Stimulated activated CD8-positive, alpha-beta memory T cell treated with anti-CD3 and anti-CD28 coated beads, Interleukin-7, amount 100 ng/mL, for 48 hours (primary cell): ENCODE measurements at regions not wholly inside any gene's neighbourhood (a gene's known extent, or its start where the extent isn't known, plus 50 kb on each side); places are given as distances from the start of the nearest gene placed in this dataset.

Experiments
- DNase-seq, 2 donors: peaks; one replicate each; pipeline ENCODE4 v3.0.0-alpha.2; 2020; ENCODE audit warnings: low read depth in 1 of 2; ENCODE audit errors: extremely low read depth in 1 of 2

DNA sequence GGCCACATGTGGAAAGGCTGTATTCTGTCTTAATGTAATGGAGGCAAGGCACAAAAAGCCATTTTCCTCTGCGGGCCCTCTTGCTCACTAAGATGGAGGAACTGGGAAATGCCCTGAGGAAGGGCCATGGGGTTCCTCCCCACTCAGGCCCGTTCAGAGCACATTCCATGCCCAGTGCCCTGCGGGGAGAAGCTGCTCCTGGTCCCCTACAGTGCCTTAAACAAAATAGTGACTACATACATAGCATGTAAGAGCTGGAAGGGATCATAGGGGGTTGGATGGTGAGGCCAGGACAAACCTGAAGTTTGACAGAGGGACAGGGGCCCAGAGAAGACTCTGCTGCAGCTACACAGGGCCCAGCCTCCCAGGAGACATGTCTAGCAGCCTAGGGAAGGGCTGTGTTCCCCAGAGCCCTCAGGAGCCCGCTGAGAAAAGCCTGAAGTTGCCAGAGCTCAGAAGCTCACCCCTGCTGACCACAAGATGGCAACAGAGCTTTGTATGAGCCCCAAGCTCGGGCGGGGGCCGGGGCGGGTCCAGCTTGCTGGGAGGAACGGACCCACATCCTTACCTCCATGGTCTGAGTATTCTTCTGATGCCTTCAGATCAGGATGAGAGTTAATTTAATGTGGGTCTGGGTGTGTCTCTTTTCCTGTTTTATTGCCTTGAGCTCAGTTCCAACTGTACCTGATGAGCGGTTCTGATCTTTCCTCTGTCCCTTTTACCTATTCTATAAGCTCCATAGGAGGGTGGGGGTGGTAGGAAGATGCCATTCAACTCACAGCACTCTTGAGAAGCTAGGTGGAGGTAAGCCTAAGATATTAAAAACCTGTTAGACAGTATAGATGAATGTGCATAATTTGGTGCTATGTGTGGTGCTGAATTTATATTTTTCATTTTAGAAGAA is 242.9 kb downstream of the CDC5L start:
- DNase-seq, result peak in 1 of 2 donors; percentile 37

DNA sequence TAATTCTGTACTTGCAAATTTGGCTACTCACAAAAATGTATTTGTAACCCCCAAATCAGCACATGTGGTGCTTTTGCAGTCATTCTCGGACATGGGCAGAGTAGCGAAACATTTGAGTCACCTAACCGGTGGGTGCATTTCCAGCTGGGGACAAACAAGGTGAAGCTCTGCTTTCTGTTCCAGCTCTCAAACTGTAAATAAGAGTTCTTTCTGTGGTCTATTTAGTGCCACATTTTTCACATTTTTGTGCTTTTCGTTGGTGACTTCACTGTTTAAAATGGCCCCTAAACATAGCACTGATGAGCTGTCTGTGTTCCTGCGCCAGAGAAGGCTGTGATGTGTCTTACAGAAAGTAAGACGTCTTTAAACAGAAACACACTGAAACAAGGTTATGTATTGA is 244.5 kb downstream of the CDC5L start:
- no peak for DNase-seq

DNA sequence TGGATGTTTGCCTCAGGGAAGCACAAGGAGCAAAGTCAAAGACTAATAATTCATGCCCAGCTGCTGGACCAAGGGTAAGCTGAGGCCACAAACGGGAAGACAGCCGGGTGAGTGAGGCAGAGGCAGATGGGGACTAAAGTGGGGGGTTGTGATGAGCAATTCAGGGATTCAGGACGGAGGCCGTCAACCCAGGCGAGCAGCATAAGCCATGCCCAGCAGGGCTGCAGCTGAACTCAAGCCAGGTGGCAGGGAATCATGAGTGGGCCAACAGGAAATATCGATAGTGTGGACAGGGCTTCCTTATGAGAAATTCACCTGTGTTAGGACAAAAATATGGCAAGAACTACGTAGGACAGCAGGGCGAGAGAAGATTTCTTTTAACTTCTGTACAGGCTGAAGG is 246.8 kb downstream of the CDC5L start:
- DNase-seq, result no peak

DNA sequence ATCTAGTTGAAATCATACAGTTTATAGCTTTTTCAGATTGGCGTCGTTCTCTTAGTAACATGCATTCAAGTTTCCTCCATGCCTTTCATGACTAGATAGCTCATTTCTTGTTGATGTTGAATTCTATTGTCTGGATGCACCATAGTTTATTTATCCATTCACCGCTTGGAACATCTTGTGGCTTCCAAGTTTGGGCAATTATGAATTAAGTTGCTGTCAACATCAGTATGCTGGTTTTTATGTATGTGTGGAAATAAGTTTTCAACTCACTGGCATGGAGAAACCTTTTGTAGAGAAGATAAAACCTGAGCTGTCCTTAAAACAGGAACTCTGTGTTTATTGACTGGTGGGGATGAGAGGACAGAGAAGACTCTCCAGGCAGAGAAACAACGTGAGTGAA is 248.0 kb downstream of the CDC5L start:
- DNase-seq, result no peak

DNA sequence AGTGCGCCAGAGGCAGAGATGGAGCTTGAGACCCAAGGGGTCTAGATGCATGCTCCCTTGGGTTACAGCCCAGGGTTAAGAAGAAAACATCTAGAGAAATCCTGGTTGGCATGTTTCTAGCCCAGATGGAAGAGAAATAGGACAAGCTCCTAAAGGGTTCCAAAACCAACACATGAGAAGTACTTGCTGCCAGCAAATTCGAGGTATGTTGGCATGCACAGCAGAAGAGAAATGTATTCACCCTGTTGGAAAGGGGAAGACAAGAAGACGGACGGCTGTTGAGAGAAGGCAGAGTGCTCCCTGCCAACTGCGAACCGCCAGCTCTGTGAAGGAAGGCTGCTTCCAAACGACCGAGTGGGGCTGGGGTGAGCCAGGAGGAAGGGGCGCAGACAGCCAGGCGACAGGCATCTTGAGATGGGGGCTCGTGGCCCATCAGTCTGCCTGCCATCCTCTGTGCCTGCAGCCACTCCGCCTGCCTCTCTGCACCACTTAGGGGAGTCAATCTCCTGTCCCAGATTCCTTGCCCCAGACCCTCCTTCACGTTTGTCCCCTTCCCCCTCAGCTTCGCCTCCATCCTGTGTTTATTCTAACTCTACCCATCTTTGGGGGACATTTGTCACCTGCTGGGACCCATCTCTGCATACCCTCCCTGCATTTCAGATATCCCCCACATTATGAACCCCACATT is 249.2 kb downstream of the CDC5L start:
- DNase-seq, result no peak

DNA sequence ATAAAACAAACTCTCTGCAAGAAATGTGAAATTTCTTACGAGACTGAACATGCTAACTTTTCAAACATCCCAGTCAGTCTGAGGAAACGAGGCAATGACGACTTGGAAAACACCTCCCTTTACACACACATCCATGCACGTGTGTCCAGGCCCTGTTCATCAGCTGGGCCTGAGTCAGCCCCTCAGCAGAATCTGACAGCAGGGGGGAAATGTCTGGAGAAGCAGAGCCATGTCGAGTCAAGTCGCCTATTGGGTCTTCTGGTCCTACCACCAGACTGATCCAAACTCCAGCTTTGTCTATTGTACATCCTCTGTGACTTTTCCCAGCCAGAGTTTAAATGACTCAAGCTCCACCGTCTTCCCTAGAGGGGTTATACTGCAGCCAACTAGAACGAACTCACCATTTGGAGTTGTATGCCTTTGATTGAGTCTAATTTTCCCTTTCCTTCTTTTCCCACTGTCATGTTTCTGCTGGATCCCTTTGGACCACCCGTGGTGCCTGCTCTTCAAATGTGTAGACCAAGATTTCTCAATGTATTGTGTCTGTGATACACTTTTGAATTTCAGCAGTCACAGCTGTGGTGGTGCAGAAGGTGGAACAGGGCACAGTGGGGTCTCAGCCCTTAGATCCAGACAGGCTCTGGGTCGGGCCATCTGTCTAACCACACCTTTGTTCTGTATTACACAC is 254.0 kb downstream of the CDC5L start:
- DNase-seq, result peak in 1 of 2 donors; percentile 17

DNA sequence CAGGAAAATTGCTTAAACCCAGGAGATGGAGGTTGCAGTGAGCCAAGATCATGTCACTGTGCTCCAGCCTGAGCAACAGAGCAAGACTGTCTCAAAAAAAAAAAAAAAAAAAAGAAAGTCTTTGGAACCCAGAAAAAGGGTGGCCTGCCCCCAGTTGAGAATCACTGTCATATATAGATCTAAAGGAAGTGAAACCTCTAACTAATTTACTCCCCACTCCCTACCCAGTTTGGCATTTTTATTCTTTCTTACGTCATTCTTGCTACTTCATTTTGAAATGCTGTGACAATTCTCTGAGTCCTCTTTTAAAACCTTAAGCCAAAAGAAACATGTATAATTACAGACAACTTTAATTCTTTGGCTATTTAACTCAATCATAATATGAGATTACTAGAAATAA is 254.8 kb downstream of the CDC5L start:
- DNase-seq, result no peak

DNA sequence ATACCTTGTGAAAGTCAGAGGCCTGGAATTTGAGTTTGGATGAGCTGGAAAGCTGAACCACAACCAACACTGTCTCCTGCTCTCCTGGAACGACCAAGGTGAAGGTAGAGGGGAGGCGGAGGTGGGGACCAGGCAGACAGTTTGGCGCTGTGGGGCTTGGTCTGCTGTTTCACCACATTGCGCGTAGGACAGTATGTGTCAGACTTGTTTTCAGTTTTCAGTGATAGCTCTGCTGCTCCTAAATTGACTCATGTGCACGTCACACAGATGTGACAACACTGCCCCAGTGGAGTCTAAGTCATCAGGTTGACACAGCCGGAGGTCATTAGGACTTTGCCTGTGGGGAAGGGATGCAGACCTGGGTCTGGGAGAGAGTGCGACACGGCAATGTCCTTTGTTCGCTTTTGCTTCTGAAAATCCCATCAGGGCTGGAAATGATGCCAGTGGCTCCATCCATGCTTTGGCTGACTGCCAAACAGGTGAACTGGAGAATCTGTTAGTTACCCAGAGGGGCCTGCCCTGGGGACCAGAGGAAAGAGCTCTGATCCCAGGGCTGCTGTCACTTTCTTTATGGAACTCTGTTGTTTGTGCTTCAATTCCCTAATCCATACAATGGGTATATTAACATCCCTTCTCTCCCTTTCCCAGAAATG is 255.5 kb downstream of the CDC5L start:
- DNase-seq, result peak; percentile 47 to 79

DNA sequence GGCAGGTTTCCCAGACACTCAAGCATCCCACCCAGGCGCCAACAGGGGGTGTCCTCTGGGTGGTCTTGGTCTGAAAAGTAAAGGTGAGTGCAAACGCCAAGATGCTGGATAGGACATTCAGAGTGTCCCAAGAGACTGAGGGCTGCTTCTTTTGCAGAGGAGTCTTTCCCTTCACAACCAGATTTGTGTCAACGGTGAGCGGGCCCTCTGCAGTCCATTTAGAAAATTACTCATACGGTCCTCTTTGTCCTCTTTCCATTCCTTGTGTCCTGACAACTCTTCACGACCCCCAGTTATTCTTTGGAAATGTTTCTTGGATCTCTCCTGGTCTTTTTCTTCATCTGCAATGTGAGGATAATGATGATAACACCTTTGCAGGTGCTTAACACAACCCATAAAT is 257.8 kb downstream of the CDC5L start:
- DNase-seq, result no peak

DNA sequence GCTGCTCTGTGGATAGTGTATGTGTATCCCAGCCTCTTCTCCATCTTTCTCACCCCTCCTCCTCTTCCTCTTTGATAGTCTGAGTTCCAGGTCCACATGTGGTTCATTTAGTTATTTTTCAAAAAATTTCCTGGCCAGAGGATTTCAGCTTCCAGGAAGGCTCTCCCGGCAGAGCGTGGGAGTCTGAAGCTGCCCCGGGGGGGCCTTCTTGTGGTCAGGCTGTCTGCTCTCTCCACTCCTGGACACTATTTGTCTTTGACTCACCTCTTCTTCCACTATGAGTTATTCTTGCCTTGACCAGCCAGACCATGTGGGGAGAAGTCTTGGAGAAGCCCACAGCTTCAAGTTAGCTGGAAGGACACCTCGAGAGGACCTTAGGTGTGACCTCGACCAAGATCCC is 258.8 kb downstream of the CDC5L start:
- no peak for DNase-seq

DNA sequence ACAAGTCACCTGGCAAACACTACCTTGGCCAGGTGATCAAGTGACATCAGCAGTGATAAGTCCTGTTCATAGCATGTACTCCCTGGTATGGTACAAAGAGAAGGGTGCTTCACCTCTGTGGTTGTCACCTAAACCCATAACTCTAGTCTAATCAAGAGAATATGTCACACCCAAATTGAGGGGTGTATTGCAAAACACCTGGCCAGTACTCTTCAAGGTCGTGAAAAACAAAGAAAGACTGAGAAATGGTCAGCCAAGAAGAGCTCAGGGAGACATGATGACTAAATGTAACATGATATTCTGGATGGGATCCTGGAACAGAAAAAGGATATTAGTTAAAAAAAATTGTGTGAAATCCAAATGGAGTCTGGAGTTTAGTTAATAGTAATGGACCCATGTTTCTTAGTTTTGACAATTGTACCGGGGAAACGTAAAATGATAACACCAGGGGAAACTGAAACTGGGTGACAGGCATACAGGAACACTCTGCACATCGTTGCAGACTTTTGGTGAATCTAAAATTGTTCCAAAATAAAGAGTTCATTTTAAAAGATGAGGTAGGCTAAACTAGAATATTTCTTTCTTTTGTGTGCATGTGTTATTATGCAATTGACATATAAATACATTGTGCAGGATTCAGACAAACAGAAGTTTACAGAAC is 262.0 kb downstream of the CDC5L start:
- DNase-seq, result no peak

DNA sequence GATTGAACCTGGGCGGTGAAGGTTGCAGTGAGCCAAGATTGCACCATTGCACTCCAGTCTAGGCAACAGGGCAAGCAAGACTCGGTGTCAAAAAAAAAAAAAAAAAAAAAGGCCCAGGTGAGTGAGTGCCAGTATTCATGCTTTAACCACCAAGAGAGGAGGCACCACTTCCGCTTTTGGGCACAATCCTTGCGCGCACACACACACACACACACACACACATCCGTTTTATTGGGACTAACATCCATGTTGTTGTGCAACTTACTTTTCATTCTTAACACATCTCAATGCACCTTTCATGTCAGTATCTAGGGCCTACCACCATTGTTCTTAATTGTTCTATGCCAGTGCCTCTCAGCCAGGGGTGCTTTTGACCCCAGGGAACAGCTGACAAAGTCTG is 263.0 kb downstream of the CDC5L start:
- no peak for DNase-seq

DNA sequence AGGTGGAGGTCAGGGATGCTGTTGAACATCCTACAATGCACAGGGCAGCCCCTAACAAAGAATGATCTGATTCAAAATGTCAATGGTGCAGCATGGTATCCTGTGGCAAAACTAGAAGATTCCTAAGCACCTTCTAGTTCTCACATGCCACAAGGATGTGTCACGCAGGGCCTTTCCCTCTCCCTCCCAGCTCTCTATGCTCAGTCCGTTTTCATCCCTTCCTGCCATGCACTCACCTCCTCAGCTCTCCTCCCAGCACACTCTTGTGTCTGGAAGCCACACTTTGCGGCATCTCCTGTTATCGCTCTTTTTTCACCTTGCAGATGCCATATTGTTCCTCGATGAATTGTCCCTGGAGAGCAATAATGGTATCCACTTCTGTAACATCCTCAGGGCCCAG is 263.4 kb downstream of the CDC5L start:
- no peak for DNase-seq

DNA sequence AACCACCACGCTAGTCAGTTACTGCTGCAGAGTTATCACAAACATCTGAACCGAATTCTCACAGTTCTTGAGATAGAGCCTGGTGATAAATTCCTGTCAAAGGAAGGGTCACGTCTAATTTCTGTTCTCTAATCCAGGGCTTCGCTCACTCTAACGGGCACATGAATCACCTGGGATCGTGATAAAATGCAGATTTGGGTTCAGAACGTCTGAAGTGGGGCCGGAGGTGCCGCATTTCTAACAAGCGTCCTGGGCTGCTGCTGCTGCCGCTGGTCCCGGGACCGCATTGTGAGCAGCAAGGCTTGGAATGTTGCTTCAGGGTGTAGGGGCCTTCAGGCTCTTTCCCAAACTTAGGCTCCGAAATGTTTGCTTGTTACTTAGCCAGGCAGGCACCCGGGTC is 264.1 kb downstream of the CDC5L start:
- no peak for DNase-seq

DNA sequence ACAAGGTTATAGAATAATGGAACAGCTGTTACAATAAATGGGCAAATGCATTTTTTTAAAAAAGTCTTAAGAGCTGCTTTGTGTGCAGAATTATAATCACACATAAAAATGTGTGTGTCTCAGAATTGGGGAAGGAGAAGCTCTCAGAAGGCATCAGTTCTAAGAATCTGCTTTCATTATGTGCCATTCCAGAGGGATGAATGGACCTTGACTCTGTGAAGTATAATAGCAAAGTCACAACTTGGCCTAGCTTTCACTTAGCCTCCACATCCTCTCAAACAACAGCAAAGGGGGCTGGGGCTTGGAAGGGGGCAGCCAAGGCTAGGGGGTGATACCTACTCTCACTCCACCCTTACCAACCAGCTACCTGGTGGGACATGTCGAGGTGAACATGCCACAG is 265.0 kb downstream of the CDC5L start:
- no peak for DNase-seq

DNA sequence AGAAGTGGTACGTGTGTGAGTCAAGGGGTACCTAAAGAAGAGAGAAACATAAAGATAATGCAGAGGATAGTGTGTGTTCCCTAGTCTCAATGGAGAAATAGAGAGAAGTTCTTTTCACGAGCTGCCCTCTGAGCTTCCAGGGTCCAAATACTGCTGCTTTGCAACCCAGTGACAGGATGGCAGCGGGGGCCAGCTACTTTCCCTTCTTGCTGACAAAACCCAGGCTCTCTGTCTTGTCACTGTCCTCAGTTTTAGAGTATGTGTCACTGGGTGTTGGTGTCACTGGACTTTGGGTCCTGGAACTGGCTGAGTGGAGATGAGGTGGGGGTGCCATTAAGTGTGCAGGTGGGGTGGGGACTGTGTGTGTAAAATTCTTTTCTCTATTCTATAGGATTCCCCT is 265.6 kb downstream of the CDC5L start:
- DNase-seq, result no peak

DNA sequence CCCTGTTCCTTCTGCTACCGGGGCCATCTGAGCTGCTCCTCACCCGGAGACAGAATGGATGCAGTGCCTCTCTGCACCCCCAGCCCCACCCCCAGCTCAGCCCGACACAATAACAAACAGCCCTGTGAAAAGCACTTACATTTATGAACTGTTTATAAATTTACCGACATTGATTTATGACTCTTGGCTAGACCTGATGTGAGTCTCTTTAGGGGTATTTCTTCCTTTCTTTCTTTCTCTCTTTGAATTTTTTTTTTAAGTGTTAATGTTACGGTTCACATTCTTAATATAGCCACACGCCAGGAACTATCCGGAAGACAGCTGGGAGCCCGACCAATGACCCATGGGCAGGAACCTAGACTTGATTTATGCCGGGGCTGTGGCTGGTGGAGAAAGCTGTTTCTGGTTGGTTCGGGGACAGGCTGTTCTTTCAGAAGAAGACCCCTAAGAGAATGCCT is 266.3 kb downstream of the CDC5L start:
- DNase-seq, result no peak

DNA sequence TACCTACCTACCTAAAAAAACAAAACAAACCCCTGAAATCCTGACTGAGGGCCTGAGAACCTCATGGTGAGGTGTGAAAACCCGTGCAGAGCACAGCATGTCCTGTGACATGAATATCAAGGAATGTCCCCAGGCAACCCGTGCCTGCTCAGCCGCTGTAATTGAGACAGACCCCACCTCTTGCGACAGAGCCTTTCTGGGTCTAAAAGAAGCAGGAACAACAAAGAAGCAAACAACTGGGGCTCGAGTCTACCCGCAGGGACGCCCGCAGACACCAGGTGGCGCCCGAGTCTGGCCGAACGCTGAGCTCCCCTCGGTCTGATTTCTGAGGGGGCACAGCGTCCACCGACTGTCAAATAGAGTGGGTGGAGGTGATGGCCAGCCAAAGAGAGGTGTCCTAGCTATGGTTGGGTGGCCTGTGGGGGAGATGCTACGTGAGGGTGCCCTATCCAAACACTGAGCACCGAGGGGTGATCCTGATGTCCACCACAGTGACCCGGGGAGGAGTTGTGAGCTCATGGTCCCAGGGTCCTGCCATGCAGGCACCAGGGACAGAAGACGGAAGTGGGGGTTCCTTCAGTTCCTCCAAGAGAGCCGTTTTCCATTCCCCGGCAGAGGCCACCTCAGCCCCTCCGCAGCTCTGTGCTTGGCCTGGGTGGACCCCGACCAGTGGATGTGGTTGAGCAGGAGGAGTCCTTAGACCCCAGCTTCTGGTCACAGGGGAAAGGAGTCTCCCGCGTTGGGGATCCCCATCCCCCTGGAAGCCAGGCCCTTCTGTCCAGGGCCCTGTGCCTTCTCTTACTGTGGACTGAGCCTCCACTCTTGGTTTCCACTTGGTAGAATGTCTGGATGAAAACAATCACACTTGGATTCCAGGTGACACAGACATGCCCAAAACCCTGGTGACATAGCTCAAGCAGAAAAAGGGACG is 268.2 kb downstream of the CDC5L start:
- peak; percentile 56 to 60 for DNase-seq

DNA sequence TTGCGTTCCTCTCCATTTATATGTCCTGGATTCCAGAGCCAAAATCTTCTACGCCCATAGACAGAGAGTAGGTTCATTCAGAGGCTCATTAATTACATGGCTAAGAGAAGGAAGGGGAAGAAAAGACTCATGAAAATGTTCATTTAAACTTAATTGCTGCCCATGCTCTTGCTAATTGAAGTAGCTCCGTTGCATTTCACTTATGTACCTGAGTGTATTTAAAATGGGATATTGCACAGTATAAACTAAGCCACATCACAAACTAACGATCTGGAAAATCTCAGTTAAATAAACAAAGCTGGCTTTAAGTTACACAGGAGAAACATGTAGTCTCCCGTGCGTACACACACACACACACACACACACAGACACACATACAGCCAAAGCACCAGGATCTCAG is 269.2 kb downstream of the CDC5L start:
- DNase-seq, result no peak
